Mammary epithelial cell (primary cell): ENCODE measurements at regions not wholly inside any gene's neighbourhood (a gene's known extent, or its start where the extent isn't known, plus 50 kb on each side); places are given as distances from the start of the nearest gene placed in this dataset.

Source experiments
- EZH2 ChIP-seq: IDR thresholded peaks from 2 replicates; pipeline ENCODE4 v1.6.1; 2012; ENCODE audit warnings: low read length, inconsistent platforms, borderline replicate concordance
- TF ChIP-seq, protein P1 (sequence below), 2 donors: IDR thresholded peaks in 1 of 2; conservative IDR thresholded peaks in 1 of 2; 2 replicates each; pipeline ENCODE4 v1.5.1; 2011 to 2012; ENCODE audit warnings: inconsistent platforms in 2 of 2, low read length in 2 of 2, mild to moderate bottlenecking in 2 of 2, control low read depth in 1 of 2, low read depth in 1 of 2; ENCODE audit not compliant: insufficient read depth in 1 of 2; ENCODE audit errors: extremely low read depth in 1 of 2

DNA sequence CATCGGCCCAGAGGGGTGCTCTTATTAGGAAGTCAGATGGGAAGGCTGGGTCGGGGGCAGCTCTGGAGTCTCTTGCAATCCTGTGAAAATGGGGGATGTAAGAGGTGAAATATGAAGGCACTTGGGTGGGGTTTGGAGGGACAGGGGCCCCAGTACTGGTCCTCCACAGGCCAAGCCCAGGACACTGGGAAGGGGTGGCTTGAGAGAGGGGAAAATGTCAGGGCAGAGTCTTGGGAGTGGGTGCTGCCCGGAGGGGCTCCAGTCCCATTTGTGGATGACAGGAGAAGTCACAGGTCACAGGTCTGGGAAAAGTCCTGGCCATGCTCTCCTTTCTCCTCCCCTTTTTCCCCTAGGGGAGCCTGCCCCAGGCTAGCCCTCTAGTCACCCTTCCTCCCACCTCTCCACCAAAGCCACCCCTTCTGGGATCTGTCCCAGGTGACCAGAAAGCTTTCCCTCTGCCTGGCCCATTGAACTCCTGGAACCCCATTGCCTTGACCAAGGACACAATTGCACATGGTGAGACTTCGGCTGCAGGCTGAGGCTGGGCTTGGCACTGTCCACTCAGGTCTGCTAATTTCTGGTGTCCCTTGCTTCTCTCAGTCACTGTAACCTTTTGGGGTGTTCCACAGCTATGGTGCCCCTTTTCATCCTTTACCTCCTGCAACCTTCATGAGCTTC lies 1465.0 kb downstream of the TBC1D22A start:
- TF ChIP-seq, protein P1, sequence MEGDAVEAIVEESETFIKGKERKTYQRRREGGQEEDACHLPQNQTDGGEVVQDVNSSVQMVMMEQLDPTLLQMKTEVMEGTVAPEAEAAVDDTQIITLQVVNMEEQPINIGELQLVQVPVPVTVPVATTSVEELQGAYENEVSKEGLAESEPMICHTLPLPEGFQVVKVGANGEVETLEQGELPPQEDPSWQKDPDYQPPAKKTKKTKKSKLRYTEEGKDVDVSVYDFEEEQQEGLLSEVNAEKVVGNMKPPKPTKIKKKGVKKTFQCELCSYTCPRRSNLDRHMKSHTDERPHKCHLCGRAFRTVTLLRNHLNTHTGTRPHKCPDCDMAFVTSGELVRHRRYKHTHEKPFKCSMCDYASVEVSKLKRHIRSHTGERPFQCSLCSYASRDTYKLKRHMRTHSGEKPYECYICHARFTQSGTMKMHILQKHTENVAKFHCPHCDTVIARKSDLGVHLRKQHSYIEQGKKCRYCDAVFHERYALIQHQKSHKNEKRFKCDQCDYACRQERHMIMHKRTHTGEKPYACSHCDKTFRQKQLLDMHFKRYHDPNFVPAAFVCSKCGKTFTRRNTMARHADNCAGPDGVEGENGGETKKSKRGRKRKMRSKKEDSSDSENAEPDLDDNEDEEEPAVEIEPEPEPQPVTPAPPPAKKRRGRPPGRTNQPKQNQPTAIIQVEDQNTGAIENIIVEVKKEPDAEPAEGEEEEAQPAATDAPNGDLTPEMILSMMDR (conservative IDR thresholded peaks at IDR 0.05 in 1 of 2, IDR thresholded peaks at IDR 0.05 in 1 of 2; ENCODE audit: extremely low read depth in 1 of 2, insufficient read depth in 1 of 2, low read depth in 1 of 2, low read length in 2 of 2) = no peak
- no peak for TF ChIP-seq EZH2
